ENCODE measurements at regions not wholly inside any gene's neighbourhood (a gene's known extent, or its start where the extent isn't known, plus 50 kb on each side); places are given as distances from the start of the nearest gene placed in this dataset.
"Not testable (repeated sequence)": the region's sequence is repeated elsewhere in the genome, so short reads cannot be mapped to it uniquely, and the experiment has no call there.

GRCh38 chr15:37416103-37416502, 315.8 kb upstream of the MEIS2 start:
- no peak for DNase-seq (ENCODE audit: low read depth, low spot score)

GRCh38 chr15:37425541-37425940, 325.2 kb upstream of the MEIS2 start:
- peak; percentile 76 for DNase-seq (ENCODE audit: low read depth, low spot score)

- not testable (repeated sequence) for DNase-seq (ENCODE audit: low read depth, low spot score)
Measured at GRCh38 chr15:37427393-37427792, 327.0 kb upstream of the MEIS2 start.

- no peak for DNase-seq (ENCODE audit: low read depth, low spot score)
Measured at GRCh38 chr15:37446921-37447320, 346.6 kb upstream of the MEIS2 start.

- no peak for DNase-seq (ENCODE audit: low read depth, low spot score)
Measured at GRCh38 chr15:37452498-37452897, 352.1 kb upstream of the MEIS2 start.

- DNase-seq (ENCODE audit: low read depth, low spot score) = no peak
Measured at GRCh38 chr15:37480482-37480881, 380.1 kb upstream of the MEIS2 start.

GRCh38 chr15:37481126-37481525, 380.8 kb upstream of the MEIS2 start:
- no peak for DNase-seq (ENCODE audit: low read depth, low spot score)

GRCh38 chr15:37483779-37484178, 383.4 kb upstream of the MEIS2 start:
- no peak for DNase-seq (ENCODE audit: low read depth, low spot score)

- no peak for DNase-seq (ENCODE audit: low read depth, low spot score)
Measured at GRCh38 chr15:37485056-37485455, 384.7 kb upstream of the MEIS2 start.

GRCh38 chr15:37490707-37491106, 390.4 kb upstream of the MEIS2 start:
- DNase-seq (ENCODE audit: low read depth, low spot score) = no peak

- peak; percentile 56 for DNase-seq (ENCODE audit: low read depth, low spot score)
Measured at GRCh38 chr15:37516621-37517020, 416.3 kb upstream of the MEIS2 start.

- peak; percentile 73 for DNase-seq (ENCODE audit: low read depth, low spot score)
Measured at GRCh38 chr15:37517191-37517895, 417.0 kb upstream of the MEIS2 start.

- no peak for DNase-seq (ENCODE audit: low read depth, low spot score)
Measured at GRCh38 chr15:37518436-37518835, 416.0 kb upstream of the TMCO5A start.

GRCh38 chr15:37520026-37520425, 414.4 kb upstream of the TMCO5A start:
- no peak for DNase-seq (ENCODE audit: low read depth, low spot score)

- DNase-seq (ENCODE audit: low read depth, low spot score) = no peak
Measured at GRCh38 chr15:37520882-37521281, 413.6 kb upstream of the TMCO5A start.

GRCh38 chr15:37524601-37525000, 409.8 kb upstream of the TMCO5A start:
- no peak for DNase-seq (ENCODE audit: low read depth, low spot score)

- no peak for DNase-seq (ENCODE audit: low read depth, low spot score)
Measured at GRCh38 chr15:37528432-37528831, 406.0 kb upstream of the TMCO5A start.

- no peak for DNase-seq (ENCODE audit: low read depth, low spot score)
Measured at GRCh38 chr15:37536967-37537605, 397.4 kb upstream of the TMCO5A start.

GRCh38 chr15:37537802-37538201, 396.6 kb upstream of the TMCO5A start:
- DNase-seq (ENCODE audit: low read depth, low spot score) = no peak

- no peak for DNase-seq (ENCODE audit: low read depth, low spot score)
Measured at GRCh38 chr15:37548116-37548515, 386.3 kb upstream of the TMCO5A start.

GRCh38 chr15:37550360-37551024, 383.9 kb upstream of the TMCO5A start:
- no peak for DNase-seq (ENCODE audit: low read depth, low spot score)

- DNase-seq (ENCODE audit: low read depth, low spot score) = no peak
Measured at GRCh38 chr15:37572401-37572800, 362.0 kb upstream of the TMCO5A start.

- peak; percentile 14 for DNase-seq (ENCODE audit: low read depth, low spot score)
Measured at GRCh38 chr15:37574985-37575384, 359.5 kb upstream of the TMCO5A start.
